K562 (cell line): ENCODE measurements at regions not wholly inside any gene's neighbourhood (a gene's known extent, or its start where the extent isn't known, plus 50 kb on each side); places are given as distances from the start of the nearest gene placed in this dataset.

ENCODE experiments used
- RFX5 ChIP-seq: IDR thresholded peaks from 2 replicates; pipeline ENCODE4 v1.6.1; 2011; ENCODE audit warnings: low read depth, mild to moderate bottlenecking, improper control_type of control experiment, low read length
- TARDBP ChIP-seq: fragments of 450-650 bp; IDR thresholded peaks from 2 replicates; pipeline ENCODE4 v1.6.1; 2016
- TF ChIP-seq, protein P1 (sequence below): IDR thresholded peaks from 2 replicates; pipeline ENCODE4 v1.6.1; 2016; ENCODE audit warnings: missing genetic modification characterization, missing compliant biosample characterization
- TF ChIP-seq, protein P2 (sequence below): sonication (generic); formaldehyde crosslinking; IDR thresholded peaks from 2 replicates; pipeline ENCODE4 v1.9.0; 2022; ENCODE audit warnings: mild to moderate bottlenecking, missing genetic modification reagents

DNA sequence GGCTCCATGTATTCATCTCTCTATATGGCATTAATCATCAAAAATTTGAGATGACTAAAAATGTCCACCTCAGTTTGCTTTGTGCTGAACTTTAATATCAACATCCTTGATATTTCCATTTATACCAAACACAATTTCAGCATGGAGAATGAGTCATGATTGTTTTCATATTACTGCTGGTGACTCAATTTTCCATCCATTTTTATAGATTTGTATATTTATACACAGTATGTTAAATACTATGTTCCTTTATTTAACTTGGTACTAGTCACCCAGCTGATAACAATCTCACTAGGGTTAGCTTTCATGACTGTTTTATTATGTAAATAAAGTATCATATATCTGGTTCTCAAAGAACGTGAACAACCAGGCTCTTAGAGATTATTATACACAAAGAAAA is 1255.1 kb downstream of the SLITRK1 start:
- TF ChIP-seq, protein P1, sequence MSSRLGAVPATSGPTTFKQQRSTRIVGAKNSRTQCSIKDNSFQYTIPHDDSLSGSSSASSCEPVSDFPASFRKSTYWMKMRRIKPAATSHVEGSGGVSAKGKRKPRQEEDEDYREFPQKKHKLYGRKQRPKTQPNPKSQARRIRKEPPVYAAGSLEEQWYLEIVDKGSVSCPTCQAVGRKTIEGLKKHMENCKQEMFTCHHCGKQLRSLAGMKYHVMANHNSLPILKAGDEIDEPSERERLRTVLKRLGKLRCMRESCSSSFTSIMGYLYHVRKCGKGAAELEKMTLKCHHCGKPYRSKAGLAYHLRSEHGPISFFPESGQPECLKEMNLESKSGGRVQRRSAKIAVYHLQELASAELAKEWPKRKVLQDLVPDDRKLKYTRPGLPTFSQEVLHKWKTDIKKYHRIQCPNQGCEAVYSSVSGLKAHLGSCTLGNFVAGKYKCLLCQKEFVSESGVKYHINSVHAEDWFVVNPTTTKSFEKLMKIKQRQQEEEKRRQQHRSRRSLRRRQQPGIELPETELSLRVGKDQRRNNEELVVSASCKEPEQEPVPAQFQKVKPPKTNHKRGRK (tag), result no peak
- TF ChIP-seq, protein P2, sequence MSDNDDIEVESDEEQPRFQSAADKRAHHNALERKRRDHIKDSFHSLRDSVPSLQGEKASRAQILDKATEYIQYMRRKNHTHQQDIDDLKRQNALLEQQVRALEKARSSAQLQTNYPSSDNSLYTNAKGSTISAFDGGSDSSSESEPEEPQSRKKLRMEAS (CRISPR knock-in tag), result no peak
- TF ChIP-seq RFX5 (no peak), TARDBP (no peak)
